Right ventricle myocardium superior (tissue), 1 donor: ENCODE measurements at regions not wholly inside any gene's neighbourhood (a gene's known extent, or its start where the extent isn't known, plus 50 kb on each side); places are given as distances from the start of the nearest gene placed in this dataset.

Experiments
- ATAC-seq: fragments of 200-7000 bp; cut with Tn5 transposase; one replicate; pipeline ENCODE4 v1.9.1; 2020; ENCODE audit warnings: mild to moderate bottlenecking; ENCODE audit not compliant: poor library complexity
- DNase-seq: peaks from one replicate; pipeline ENCODE4 v3.0.0-alpha.2; 2020
- intact Hi-C: fragments of 100-400 bp; cut with DNase I; formaldehyde crosslinking; loops from one replicate; pipeline ENCODE4 v1.11.2; 2022
- donor health status: DM: no; HTN: yes; CAD: no; lungs with severe emphysema.

- DNase-seq (no peak), ATAC-seq (no peak)
- intact Hi-C loops, result no loop called here
Observed at GRCh38 chr2:223107825-223108224, 55.8 kb downstream of the KCNE4 start.

- no peak for DNase-seq
- intact Hi-C loops, result no loop called here
- no peak for ATAC-seq
Observed at GRCh38 chr2:223108351-223109050, 56.5 kb downstream of the KCNE4 start.

GRCh38 chr2:223109341-223109740, 57.4 kb downstream of the KCNE4 start:
- no peak for DNase-seq
- intact Hi-C loops, result no loop called here
- ATAC-seq, result no peak

- DNase-seq (no peak), ATAC-seq (no peak)
- intact Hi-C loops, result no loop called here
Observed at GRCh38 chr2:223113161-223113560, 61.2 kb downstream of the KCNE4 start.

- DNase-seq, result no peak
- ATAC-seq, result no peak
- intact Hi-C loops, result no loop called here
Observed at GRCh38 chr2:223114170-223114569, 62.2 kb downstream of the KCNE4 start.

- DNase-seq (no peak), ATAC-seq (no peak)
- intact Hi-C loops, result no loop called here
Observed at GRCh38 chr2:223114917-223115316, 62.9 kb downstream of the KCNE4 start.

- intact Hi-C loops, result no loop called here
- no peak for DNase-seq
- ATAC-seq, result no peak
Observed at GRCh38 chr2:223117533-223117932, 65.5 kb downstream of the KCNE4 start.

- intact Hi-C loops, result no loop called here
- ATAC-seq (no peak), DNase-seq (no peak)
Observed at GRCh38 chr2:223121283-223121682, 69.3 kb downstream of the KCNE4 start.

- ATAC-seq (peak; percentile 79), DNase-seq (no peak)
- intact Hi-C loops, result no loop called here
Observed at GRCh38 chr2:223122781-223123180, 70.8 kb downstream of the KCNE4 start.

- DNase-seq (no peak), ATAC-seq (peak; percentile 83)
- intact Hi-C loops, result no loop called here
Observed at GRCh38 chr2:223123855-223124610, 72.0 kb downstream of the KCNE4 start.

- ATAC-seq, result no peak
- intact Hi-C loops, result no loop called here
- DNase-seq, result no peak
Observed at GRCh38 chr2:223141606-223142005, 89.6 kb downstream of the KCNE4 start.

GRCh38 chr2:223142118-223142517, 90.1 kb downstream of the KCNE4 start:
- intact Hi-C loops, result no loop called here

GRCh38 chr2:223147431-223147830, 95.4 kb downstream of the KCNE4 start:
- DNase-seq (no peak), ATAC-seq (no peak)
- intact Hi-C loops, result no loop called here

More at GRCh38 chr2:223142118-223142517, 90.1 kb downstream of the KCNE4 start:
- DNase-seq, result no peak
- ATAC-seq, result no peak

GRCh38 chr2:223148516-223148915, 96.5 kb downstream of the KCNE4 start:
- DNase-seq, result no peak
- intact Hi-C loops, result no loop called here
- no peak for ATAC-seq

- ATAC-seq, result no peak
- no peak for DNase-seq
- intact Hi-C loops, result no loop called here
Observed at GRCh38 chr2:223155956-223156355, 104.0 kb downstream of the KCNE4 start.

GRCh38 chr2:223161873-223162458, 110.0 kb downstream of the KCNE4 start:
- ATAC-seq, result no peak

GRCh38 chr2:223165423-223166214, 113.6 kb downstream of the KCNE4 start:
- intact Hi-C loops, result no loop called here
- ATAC-seq (no peak), DNase-seq (no peak)

More at GRCh38 chr2:223161873-223162458, 110.0 kb downstream of the KCNE4 start:
- intact Hi-C loops, result no loop called here
- DNase-seq, result no peak

- ATAC-seq (no peak), DNase-seq (no peak)
- intact Hi-C loops, result no loop called here
Observed at GRCh38 chr2:223166215-223166493, 114.2 kb downstream of the KCNE4 start.

- intact Hi-C loops, result no loop called here
- no peak for DNase-seq
- ATAC-seq, result no peak
Observed at GRCh38 chr2:223166983-223167650, 115.1 kb downstream of the KCNE4 start.
